Germinal center (tissue), 1 donor: ENCODE measurements at regions not wholly inside any gene's neighbourhood (a gene's known extent, or its start where the extent isn't known, plus 50 kb on each side); places are given as distances from the start of the nearest gene placed in this dataset.
"Not testable (repeated sequence)": the region's sequence is repeated elsewhere in the genome, so short reads cannot be mapped to it uniquely, and the experiment has no call there.

Experiments
- DNase-seq: peaks from one replicate; pipeline ENCODE4 v3.0.0; 2012; ENCODE audit warnings: mixed read lengths, low spot score

DNA sequence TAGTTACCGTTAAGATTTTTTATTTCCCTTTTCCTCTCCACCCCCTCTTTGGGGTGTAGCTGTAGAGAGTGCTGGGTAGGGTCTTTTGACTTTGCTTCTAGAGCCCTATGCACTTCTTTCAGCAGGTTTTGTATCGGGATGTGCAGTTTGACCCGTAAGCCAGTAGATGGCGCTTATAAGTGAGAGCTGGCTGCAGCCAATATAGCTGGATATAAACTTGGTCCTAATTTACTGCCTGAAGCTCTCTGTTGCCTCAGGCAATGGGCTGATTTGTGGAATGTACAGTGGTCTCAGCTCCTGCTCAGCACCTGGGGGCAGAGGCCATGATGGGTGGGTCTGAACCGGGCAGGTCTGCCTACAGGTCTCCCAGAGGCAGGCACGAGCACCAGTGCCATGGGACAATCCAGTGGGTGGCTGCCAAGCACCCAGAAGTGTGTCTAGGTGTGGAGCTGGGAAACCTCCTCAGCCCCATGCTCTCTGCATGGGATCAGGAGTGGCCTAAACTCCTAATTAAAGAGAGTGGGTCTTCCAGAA is 146.5 kb downstream of the SPANXN1 start:
- no peak for DNase-seq

DNA sequence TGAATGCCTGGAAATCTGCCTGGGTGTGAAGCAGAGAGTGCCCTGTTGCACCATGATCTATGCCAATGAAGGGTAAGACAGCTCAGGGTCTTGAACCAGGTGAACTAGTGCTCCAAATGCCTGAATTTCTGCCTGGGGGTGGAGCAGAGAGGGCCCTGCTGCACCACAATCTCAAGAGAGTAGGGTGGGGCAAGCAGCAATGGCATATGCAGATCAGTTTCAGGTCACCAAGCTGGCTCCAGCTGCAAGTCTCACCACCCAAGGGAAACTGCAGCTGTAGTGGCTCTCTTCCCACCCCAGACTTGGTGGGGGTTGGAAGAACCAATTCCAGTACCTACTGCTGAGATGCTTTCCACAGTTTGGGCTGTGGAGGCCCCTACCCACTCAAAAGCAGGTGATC is 147.0 kb downstream of the SPANXN1 start:
- DNase-seq: no peak

DNA sequence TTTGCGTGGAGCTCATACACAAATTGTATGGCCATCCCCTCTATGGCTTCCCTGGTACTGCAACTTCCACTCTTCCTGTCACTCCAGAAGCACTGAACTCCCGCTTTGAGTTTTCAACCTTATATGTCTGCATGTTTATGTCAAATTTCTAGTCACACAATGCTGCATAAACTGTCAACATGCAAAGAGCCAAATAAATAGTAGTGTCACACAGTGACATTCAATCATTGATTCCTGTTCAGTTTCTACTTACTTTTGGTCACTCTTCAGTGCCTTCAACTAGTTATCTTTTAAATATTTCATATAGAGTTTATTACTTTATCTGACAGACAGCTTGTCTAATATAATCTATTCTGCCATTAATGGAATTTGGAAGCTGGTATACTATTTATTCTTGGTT is 149.3 kb downstream of the SPANXN1 start:
- DNase-seq: no peak

DNA sequence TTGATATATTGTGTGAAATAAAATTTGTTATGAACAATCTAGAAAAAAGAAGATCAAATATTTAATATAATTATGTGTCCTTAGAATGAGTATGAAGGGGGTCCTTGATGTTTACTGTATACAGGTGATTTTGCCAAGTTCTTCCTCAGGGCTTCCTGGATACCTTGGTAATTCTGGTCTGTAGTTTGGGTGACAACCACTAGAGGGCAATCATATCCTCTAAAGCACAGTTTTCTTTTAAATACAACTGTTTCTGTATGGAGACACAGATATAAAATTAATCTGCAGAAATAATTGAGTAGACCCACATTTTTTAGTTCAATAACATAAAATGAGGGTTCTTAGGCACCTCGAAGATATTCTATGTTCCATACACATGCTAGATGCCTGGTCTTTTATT is 157.7 kb downstream of the SPANXN1 start:
- peak; percentile 1 for DNase-seq

DNA sequence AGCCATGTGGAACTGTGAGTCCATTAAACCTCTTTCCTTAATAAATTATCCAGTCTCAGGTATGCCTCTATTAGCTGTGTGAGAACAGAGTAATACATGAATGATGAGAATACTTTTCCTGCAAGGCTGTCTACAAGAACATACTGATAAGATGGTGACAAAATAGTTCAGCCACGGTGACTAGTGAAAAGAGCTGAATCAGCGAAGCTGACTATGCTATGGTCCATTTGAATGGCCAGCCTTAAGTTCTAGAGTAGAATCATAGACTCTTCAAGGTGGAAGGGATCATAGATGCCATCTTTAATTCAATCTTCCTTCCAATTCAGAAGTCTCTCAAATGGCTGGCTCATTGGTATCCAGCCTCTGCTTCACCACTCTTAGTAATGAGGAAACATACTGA is 163.3 kb downstream of the SPANXN1 start:
- no peak for DNase-seq

DNA sequence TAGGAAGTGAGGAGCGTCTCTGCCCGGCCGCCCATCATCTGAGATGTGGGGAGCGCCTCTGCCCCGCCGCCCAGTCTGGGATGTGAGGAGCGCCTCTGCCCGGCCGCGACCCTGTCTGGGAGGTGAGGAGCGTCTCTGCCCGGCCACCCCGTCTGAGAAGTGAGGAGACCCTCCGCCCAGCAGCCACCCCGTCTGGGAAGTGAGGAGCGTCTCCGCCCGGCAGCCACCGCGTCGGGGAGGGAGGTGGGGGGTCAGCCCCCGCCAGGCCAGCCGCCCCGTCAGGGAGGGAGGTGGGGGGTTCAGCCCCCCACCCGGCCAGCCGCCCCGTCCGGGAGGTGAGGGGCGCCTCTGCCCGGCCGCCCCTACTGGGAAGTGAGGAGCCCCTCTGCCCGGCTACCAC is 188.9 kb downstream of the SPANXN1 start:
- DNase-seq: not testable (repeated sequence)

DNA sequence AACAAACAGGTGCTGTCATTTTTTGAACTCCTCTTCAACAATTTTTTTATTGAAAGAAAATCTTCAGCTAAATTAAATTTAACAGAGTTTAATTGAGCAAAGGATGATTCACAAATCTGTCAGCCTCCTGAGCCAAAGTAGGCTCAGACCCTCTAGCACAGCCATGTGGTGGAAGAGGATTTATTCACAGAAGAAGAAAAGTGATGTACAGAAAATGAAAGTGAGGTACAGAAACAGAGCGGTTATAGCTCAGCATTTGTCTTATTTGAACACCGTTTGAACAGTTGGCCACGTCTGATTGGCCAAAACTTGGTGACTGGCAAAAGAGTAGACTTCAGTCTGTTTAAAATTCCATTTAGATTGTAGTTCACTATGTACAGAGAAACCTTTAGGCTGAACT is 217.3 kb downstream of the SPANXN1 start:
- no peak for DNase-seq

DNA sequence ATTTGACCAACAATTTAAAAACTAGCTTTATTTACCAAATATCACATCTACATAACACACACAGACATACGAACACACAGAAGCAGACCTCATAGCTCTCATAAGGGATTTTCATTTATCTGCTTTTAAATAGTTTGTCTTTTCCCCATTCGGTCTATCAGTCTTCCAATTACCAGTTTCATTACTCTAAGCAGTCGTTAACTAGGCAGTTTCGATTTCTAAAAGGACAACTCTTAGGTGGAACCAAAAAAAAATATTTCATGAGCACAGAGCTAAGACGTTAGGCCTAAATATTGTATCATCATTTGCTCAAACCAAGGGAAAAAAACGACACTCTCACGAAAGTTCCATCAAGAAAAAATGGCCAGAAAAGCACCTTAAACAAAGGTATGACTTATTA is 228.4 kb downstream of the SPANXN1 start:
- no peak for DNase-seq

DNA sequence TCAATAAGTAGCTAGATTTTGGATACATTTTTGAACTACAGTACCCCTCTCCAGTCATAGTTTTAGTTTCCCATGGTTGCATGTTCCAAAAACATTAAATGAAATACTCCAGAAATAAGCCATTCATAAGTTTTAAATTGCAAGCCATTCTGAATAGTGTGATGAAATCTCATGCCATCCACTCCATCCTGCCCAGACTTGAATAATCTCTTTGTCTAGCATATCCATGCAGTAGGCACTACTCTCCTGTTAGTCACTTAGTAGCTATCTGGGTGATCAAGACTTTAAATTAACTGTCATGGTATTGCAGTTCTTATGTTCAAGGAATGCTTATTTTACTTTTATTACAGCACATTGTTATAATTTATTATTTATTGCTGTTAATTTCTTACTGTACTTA is 237.4 kb downstream of the SPANXN1 start:
- no peak for DNase-seq

DNA sequence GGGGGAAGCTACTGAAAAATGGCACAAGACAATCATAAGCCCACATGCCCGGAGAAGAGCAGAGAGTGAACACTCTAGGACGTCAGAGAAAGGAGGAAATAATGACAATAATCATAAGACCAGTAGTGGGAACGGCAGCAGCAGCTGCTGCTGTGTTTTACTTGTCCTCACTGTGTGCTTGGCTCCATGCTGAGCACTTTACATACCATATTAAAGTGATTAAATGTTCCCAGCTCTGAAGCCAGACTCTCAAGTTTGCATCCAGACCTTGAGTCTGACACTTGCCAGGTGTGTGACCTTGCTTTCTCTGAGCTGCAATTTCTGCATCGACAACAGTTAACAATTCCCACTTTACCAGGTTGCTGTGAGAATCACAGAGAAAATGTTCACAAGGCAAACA is 255.4 kb downstream of the SPANXN1 start:
- no peak for DNase-seq

DNA sequence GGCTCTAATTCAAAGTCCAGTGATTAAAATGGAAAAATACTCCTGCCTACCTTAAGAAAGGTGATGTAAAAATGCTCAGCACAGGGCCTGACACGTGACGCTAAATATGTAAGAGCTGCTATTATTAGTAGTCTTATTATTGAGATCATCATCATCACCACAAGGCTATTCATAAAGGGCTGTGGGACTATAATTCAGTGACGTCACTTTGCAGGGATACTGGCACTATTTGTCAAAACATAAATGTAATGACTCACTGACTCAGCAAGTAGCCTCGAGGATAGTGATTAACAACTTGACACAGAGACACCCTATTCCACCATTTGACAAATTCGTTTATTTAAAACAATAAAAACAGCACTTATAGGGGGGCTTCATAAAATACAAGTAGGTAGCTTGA is 258.9 kb downstream of the SPANXN1 start:
- DNase-seq: no peak

DNA sequence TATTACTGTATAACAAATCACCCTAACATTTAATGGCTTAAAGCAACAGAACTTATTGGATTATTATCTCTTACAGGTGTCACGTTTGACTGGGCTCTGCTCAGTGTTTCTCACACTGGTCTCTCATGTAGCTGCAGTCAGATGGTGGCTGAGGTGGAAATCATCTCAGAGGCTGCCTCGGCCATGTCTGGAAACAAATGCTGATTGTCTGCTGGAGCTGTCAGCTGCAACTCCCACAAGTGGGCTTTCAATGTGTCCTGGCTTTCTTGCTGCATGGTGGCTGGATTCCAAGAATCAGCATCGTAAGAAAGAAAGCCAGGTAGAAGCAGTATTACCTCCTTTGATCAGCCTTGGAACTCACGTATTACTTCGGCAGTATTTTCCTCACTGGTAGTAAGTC is 277.6 kb downstream of the SPANXN1 start:
- DNase-seq: no peak

DNA sequence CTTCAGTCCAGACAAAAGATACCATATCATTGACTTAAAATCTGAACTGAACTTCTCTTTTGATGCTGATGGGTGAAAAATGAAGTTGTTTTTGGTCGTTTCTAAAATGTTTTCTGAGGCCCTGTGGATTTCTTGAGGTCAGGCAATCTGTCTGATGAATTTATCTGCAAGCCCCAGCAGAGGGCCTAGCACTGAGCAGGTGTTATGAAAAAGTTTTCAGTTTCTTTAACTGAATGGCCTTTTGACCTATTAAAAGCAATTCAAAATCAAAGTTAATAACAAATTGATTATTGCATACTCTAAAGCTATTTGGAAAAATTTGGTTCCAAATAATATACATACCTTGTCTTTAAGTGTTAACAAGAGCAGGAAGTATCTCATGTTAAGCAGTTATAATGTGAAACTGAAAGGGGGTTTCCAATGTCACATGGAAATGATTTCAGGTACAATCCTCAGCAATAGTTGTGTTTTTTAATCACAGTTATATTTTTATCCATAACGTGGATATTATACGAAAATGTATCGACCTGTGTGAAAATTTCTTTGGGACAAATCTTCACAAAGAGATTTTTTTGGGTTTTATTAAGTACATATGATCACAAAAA is 285.0 kb downstream of the SPANXN1 start:
- DNase-seq: no peak

DNA sequence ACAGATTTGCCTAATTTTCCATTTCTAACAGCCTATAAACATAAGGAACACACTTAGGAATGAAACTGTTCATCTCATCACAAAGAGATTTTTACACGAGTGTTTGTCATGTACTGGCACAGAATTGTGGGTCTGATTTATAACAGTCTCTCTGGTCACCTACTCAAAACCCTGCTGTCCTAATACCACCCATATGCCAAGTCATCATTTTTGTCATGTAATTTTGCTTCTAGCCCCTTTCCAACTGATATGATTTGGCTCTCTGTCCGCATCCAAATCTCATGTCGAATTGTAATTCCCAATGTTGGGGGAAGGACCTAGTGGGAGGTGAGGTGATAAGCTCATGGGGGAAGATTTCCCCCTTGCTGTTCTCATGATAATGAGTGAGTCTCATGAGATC is 284.1 kb upstream of the SLITRK2 start:
- no peak for DNase-seq

DNA sequence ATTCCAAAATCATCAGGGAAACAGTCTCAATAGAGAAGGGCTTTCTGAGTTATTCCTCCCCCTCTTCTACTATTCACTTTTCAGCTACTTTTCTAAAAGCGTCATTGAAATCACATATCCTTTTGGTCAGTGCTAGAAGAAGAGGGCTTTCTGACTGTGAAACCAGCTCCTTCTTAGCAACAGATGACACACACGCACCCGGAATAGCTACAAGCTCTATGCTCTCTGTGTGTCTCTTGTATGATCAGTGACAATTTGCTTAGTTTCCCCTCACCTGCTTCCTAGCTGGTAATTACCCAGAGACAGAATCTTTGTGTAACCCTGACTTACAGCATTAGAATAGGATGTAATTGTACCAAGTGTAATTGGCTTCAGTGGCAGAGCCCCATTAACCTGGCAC is 268.1 kb upstream of the SLITRK2 start:
- no peak for DNase-seq

DNA sequence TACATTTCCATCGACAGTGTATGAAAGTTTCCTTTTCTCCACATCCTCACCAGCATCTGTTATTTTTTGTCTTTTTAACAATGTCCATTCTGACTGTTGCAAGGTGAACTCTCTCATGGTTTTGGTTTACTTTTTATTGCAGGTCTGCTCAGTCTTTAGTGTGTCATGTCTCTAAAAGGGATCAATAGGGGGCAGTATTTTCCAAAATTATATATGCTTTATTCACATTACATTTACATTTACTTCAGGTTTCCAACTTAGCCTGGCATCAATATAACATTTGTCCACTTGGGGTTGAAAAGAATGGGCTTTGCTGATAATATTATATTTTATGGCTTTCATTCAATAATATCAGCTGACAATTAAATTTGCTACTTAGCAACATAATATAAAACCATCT is 265.0 kb upstream of the SLITRK2 start:
- no peak for DNase-seq

DNA sequence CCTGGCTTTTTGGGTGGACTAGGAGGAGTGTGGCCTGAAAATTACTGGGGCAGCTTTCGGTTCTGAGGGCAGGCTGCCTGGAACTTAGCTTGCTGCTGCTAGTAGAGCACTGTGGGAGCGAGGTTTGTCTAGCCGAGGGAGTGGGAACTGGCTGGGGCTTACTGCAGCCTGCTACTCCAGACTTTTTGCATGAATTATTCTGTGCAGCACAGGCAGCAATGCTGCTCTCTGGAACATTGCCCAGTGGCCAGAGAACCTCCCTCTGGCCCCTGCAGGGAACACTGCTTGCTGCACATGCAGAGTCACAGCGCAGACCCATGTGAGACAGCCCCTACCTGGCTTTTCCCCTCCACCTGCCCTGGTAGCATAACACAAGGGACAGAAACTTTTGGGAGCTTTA is 263.9 kb upstream of the SLITRK2 start:
- no peak for DNase-seq

DNA sequence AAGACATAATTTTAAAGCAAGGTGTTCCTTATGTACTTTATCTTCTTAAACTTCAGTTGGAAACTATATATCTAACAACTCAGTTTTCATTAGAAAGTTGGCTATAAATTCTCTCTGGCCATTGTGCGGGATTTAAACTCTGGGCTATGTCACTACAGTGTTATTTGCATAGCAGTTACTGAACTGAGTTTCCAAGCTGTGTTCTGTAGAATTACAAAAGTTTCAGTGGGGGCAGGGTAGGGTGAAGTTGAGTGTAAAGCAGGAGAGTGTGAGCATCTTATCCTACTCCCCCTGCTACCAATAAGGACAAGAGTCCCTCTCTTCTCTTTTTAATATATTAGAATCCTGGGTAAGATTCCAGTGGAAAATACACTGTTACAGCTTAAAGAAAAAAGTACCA is 254.5 kb upstream of the SLITRK2 start:
- DNase-seq: no peak

DNA sequence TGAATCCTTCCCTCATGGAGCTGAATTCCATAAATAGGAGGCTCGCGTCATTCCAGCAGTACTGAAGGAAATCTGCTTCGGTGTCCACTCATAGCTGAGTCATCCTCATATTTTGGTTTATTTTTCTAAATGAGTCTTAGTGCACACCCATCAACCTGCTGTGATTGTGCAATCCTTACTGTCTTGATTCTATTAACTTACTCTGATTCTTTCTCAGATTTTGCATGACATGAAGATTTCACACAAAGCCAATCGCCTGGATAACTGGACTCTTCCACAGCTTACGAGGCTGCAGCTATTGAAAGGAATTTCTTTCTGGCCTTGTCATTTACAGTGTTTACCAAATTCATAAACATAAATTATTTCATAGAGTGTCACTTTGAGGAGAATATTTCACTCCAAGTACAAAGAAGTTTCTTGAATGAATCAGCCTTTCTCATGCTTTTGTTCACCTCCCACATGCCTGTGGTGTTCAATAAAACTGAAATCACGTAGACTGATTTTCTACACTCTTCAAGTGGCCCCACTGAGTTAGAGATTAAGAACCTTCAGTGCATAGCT is 207.6 kb upstream of the SLITRK2 start:
- DNase-seq: no peak

DNA sequence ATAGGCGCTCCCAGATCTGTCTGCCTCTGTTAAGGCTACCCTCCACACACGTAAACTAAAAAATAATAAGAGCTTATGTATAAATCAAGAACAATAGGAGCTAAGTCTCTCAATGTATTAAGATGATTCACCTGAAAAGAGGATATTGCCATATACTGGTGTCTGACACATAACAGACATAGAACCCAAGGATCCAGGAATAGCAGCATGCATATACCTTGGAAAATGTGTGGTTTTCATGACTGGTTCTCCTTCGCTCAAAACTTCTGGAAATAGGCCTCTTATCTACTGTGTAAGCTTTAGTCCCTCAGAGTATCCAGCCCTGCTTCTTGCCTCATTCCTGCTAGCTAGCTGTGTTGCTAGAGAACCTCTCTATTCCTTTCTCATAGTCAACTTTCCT is 203.7 kb upstream of the SLITRK2 start:
- no peak for DNase-seq

DNA sequence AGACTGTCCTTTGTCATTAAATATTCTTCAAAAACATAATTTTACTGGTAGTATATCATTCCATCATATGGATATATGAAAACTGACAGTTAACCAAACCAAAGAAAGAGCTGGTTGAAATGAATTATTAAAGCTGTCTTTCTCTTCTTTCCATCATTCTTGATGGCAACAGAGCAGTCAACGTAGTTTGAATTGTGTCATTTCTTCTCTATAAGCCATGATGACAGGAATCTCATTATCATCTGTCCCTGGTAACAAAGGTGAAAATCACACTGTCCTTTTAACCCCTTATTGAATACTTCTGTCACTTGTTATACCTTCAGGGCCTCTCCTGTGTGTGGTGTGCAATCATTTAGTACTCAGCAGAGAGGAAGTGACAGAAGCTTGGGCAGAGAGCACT is 197.0 kb upstream of the SLITRK2 start:
- no peak for DNase-seq

DNA sequence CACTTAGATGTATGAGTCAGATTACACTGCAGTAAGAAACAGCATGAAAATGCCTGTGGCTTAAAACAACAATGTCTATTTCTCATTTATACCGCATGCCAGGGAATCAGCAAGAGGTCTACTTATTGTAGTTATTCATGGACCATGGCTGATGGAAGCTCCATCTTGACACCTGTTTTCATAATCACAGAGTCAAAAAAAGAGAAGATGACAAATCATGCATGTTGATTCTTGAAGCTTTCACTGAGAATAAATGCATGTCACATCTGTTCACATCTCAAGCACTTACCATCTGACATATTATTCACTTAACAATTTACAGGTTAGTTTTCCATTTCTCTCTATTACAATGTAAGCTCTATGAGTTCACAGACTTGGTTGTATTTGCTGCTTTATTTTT is 194.2 kb upstream of the SLITRK2 start:
- no peak for DNase-seq

DNA sequence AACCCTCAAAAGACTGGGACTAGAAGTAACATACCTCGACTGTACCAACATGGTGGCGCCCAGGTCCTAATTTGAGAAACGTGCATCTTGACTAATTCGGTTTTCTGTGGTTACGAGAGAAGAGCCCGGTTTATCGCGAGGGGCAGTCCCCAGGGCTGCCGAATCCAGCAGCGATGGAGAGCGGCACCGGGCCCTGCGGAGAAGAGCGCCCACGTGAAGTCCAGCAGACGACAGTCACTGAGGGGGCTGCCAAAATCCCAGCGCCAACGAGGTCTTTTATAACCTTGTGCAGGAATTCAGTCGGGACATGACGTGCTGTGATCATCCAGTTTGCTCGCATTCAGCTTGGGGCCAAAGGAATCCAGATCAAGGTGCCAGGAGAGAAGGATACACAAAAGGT is 187.5 kb upstream of the SLITRK2 start:
- no peak for DNase-seq

DNA sequence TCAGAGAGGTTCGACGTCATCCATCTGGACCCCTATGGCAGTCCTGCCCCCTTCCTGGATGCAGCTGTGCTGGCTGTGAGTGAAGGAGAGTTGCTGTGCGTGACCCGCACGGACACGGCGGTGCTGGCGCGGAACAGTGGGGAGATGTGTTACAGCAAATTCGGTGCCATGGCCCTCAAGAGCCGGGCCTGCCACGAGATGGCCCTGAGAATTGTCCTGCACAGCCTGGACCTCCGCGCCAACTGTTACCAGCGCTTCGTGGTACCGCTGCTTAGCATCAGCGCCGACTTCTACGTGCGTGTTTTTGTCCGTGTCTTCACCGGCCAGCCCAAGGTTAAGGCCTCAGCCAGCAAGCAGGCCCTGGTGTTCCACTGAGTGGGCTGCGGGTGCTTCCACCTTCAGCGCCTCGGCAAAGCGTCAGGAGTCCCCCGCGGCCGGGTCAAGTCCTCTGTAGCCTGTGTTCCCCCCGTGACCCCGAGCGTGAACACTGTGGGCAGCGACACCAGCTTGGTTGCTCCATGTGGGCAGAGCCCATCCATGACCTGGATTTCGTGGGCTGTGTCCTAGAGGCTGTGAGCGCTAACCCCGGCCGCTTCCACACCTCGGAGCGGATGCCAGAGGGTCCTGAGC is 186.7 kb upstream of the SLITRK2 start:
- no peak for DNase-seq
